ENCODE measurements at regions not wholly inside any gene's neighbourhood (a gene's known extent, or its start where the extent isn't known, plus 50 kb on each side); places are given as distances from the start of the nearest gene placed in this dataset.

GRCh38 chr2:7180638-7181370 is 263.6 kb downstream of the RNF144A start:
- TF ChIP-seq CTCF (IDR thresholded peaks at IDR 0.05; ENCODE audit: low read length): no peak
- TF ChIP-seq EZH2 (optimal IDR thresholded peaks at IDR 0.05; ENCODE audit: low read depth, low read length): no peak
- TF ChIP-seq EZH2phosphoT487 (IDR thresholded peaks at IDR 0.05; ENCODE audit: low read length): no peak
